Osteocyte (in vitro differentiated cells): ENCODE measurements at regions not wholly inside any gene's neighbourhood (a gene's known extent, or its start where the extent isn't known, plus 50 kb on each side); places are given as distances from the start of the nearest gene placed in this dataset.
"Not testable (repeated sequence)": the region's sequence is repeated elsewhere in the genome, so short reads cannot be mapped to it uniquely, and the experiment has no call there.

Experiments used
- DNase-seq: peaks from one replicate; pipeline ENCODE4 v3.0.0; 2021; ENCODE audit warnings: mixed read lengths; ENCODE audit not compliant: unreplicated experiment; ENCODE audit errors: extremely low spot score
- H3K27ac Mint-ChIP-seq: one replicate; pipeline ENCODE4 v1.8.0; 2021; ENCODE audit warnings: mild to moderate bottlenecking, mixed read lengths; ENCODE audit not compliant: unreplicated experiment
- H3K27me3 Mint-ChIP-seq: one replicate; pipeline ENCODE4 v1.8.0; 2021; ENCODE audit warnings: mixed read lengths; ENCODE audit not compliant: unreplicated experiment
- H3K36me3 Mint-ChIP-seq: one replicate; pipeline ENCODE4 v1.8.0; 2021; ENCODE audit warnings: mixed read lengths; ENCODE audit not compliant: unreplicated experiment
- H3K4me1 Mint-ChIP-seq: one replicate; pipeline ENCODE4 v1.8.0; 2021; ENCODE audit warnings: mixed read lengths; ENCODE audit not compliant: unreplicated experiment
- H3K4me3 Mint-ChIP-seq: one replicate; pipeline ENCODE4 v1.8.0; 2021; ENCODE audit warnings: mild to moderate bottlenecking, moderate library complexity, mixed read lengths; ENCODE audit not compliant: unreplicated experiment
- H3K9me3 Mint-ChIP-seq: one replicate; pipeline ENCODE4 v1.8.0; 2021; ENCODE audit warnings: mixed read lengths; ENCODE audit not compliant: unreplicated experiment
- TF ChIP-seq, protein P1 (sequence below): fragments of 200-600 bp; sonication (generic); IDR thresholded peaks from 2 replicates; pipeline ENCODE4 v1.5.0; 2021; ENCODE audit warnings: antibody characterized with exemption, mild to moderate bottlenecking, moderate library complexity

GRCh38 chr21:8987896-8988295 lies 1533.5 kb upstream of the TPTE start:
- not testable (repeated sequence) for DNase-seq, H3K27me3 Mint-ChIP-seq, H3K27ac Mint-ChIP-seq, H3K4me1 Mint-ChIP-seq, H3K4me3 Mint-ChIP-seq, H3K36me3 Mint-ChIP-seq
- H3K9me3 Mint-ChIP-seq: peaks cover 42% of the 10 kb centered on the region

GRCh38 chr21:8988696-8989095 lies 1532.7 kb upstream of the TPTE start:
- TF ChIP-seq, protein P1, sequence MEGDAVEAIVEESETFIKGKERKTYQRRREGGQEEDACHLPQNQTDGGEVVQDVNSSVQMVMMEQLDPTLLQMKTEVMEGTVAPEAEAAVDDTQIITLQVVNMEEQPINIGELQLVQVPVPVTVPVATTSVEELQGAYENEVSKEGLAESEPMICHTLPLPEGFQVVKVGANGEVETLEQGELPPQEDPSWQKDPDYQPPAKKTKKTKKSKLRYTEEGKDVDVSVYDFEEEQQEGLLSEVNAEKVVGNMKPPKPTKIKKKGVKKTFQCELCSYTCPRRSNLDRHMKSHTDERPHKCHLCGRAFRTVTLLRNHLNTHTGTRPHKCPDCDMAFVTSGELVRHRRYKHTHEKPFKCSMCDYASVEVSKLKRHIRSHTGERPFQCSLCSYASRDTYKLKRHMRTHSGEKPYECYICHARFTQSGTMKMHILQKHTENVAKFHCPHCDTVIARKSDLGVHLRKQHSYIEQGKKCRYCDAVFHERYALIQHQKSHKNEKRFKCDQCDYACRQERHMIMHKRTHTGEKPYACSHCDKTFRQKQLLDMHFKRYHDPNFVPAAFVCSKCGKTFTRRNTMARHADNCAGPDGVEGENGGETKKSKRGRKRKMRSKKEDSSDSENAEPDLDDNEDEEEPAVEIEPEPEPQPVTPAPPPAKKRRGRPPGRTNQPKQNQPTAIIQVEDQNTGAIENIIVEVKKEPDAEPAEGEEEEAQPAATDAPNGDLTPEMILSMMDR: no peak
- Mint-ChIP-seq H3K9me3 (peaks cover 50% of the 10 kb centered on the region), H3K27ac (no peak overlapping the region), H3K4me3 (no peak overlapping the region), H3K4me1 (no peaks in the 10 kb centered on the region), H3K27me3 (no peaks in the 10 kb centered on the region), H3K36me3 (no peaks in the 10 kb centered on the region)
- DNase-seq: no peak

DNA sequence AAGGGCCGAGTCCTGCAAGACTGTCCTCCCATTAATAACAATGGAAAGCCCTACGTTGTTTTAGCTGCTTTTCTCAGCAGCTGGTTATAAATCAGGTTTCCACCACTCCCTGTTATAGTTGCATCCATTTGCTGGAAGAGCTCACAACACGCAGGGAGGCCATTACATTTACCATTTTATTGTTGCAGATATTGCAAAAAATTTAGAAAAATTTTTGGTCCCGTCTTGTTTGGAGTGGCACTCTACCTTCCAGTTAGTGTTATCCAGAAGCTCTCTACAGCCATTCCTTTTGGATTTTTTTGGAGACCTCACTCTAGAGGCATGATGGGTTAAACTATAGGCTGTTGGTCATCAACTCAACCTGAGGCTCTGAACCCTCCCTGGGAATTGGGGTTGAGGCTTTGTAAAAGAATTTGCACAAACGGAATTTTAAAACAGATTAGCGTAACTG lies 1532.1 kb upstream of the TPTE start:
- Mint-ChIP-seq H3K4me1 (no peaks in the 10 kb centered on the region), H3K27ac (no peak overlapping the region)
- no peak for DNase-seq

DNA sequence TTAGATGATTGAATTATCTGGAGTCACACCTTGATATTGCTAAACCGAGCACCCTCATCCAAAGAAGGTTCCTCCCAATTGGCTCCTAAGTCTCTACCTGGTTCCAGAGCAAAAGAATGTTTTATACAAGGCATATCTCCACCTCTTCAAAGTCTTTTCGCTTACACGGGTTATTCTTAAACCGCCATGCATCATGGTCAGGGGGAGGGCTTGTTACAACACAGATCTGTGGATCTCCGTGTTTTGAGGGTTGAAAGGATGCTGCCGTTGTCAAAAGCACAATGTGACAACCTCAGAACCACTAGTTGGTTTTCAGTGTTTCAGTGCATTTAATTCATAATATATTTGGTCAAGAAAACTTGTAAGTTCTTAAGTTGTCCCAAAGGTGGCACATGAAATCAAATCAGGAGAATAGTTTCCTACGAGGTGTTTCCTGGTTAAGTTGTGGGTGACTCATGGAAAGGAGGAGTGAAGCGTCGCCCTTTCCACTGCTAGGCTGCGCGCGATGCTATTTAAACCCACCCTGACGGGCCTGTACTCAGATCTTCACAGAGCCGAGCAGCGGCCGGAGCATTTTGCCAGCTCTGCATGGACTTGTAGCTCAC lies 1531.6 kb upstream of the TPTE start:
- H3K4me3 Mint-ChIP-seq: no peak overlapping the region
- H3K9me3 Mint-ChIP-seq: peaks cover 60% of the 10 kb centered on the region
- H3K27me3 Mint-ChIP-seq: no peaks in the 10 kb centered on the region
- DNase-seq: no peak
- no peaks in the 10 kb centered on the region for H3K4me1 Mint-ChIP-seq
- H3K36me3 Mint-ChIP-seq: no peaks in the 10 kb centered on the region
- TF ChIP-seq, protein P1: no peak
- H3K27ac Mint-ChIP-seq: no peak overlapping the region

More for the DNA sequence above, 1532.1 kb upstream of the TPTE start:
- H3K27me3 Mint-ChIP-seq: no peaks in the 10 kb centered on the region
- TF ChIP-seq, protein P1: no peak
- no peaks in the 10 kb centered on the region for H3K36me3 Mint-ChIP-seq
- peaks cover 56% of the 10 kb centered on the region for H3K9me3 Mint-ChIP-seq
- no peak overlapping the region for H3K4me3 Mint-ChIP-seq

- no peaks in the 10 kb centered on the region for H3K4me1 Mint-ChIP-seq
- H3K27me3 Mint-ChIP-seq: no peaks in the 10 kb centered on the region
- no peaks in the 10 kb centered on the region for H3K36me3 Mint-ChIP-seq
- TF ChIP-seq, protein P1: no peak
- no peak for DNase-seq
- no peak overlapping the region for H3K4me3 Mint-ChIP-seq
- peaks cover 65% of the 10 kb centered on the region for H3K9me3 Mint-ChIP-seq
- H3K27ac Mint-ChIP-seq: no peak overlapping the region
Measured at GRCh38 chr21:8990326-8991087, 1530.9 kb upstream of the TPTE start.
